Neuronal stem cell (in vitro differentiated cells): ENCODE measurements at regions not wholly inside any gene's neighbourhood (a gene's known extent, or its start where the extent isn't known, plus 50 kb on each side); places are given as distances from the start of the nearest gene placed in this dataset.

Experiments
- DNase-seq: peaks from one replicate; pipeline ENCODE4 v3.0.0-alpha.2; 2013; ENCODE audit warnings: low spot score
- H2AFZ ChIP-seq: one replicate; pipeline ENCODE4 v1.6.1; 2013; ENCODE audit warnings: mild to moderate bottlenecking, low read length, inconsistent platforms
- H2AK5ac ChIP-seq: 2 replicates; pipeline ENCODE4 v1.6.1; 2013; ENCODE audit warnings: low read depth, mild to moderate bottlenecking, inconsistent platforms, low read length, moderate library complexity, mixed read lengths
- H2BK120ac ChIP-seq: 2 replicates; pipeline ENCODE4 v1.6.1; 2013; ENCODE audit warnings: low read depth, mild to moderate bottlenecking, inconsistent platforms, low read length, moderate library complexity, mixed read lengths
- H2BK12ac ChIP-seq: one replicate; pipeline ENCODE4 v1.6.1; 2013; ENCODE audit warnings: low read length, inconsistent platforms
- H2BK15ac ChIP-seq: 2 replicates; pipeline ENCODE4 v1.6.1; 2013; ENCODE audit warnings: mild to moderate bottlenecking, low read length, inconsistent platforms, mixed read lengths
- H2BK5ac ChIP-seq: one replicate; pipeline ENCODE4 v1.6.1; 2013; ENCODE audit warnings: inconsistent platforms, mild to moderate bottlenecking, low read length, moderate library complexity
- H3K14ac ChIP-seq: one replicate; pipeline ENCODE4 v1.6.1; 2013; ENCODE audit warnings: low read length, inconsistent platforms
- H3K18ac ChIP-seq: 2 replicates; pipeline ENCODE4 v1.6.1; 2013; ENCODE audit warnings: low read length, inconsistent platforms
- H3K23ac ChIP-seq: 2 replicates; pipeline ENCODE4 v1.6.1; 2013; ENCODE audit warnings: low read depth, mild to moderate bottlenecking, mixed read lengths, low read length, inconsistent platforms; ENCODE audit not compliant: poor library complexity
- H3K27ac ChIP-seq: replicated peaks from 3 replicates; pipeline ENCODE4 v1.5.1; 2013; ENCODE audit warnings: low read length, inconsistent platforms
- H3K27me3 ChIP-seq, 3 experiments: 2 replicates each; pipeline ENCODE4 v1.6.1; 2013; ENCODE audit warnings: low read length in 3 of 3, mild to moderate bottlenecking in 2 of 3, inconsistent platforms in 1 of 3, low read depth in 1 of 3, mixed read lengths in 1 of 3, moderate library complexity in 1 of 3; ENCODE audit not compliant: control insufficient read depth in 3 of 3, insufficient read depth in 3 of 3
- H3K36me3 ChIP-seq, 2 donors: replicated peaks in 1 of 2; 2 replicates each; pipeline ENCODE4 v1.6.1; 2013; ENCODE audit warnings: low read length in 2 of 2; ENCODE audit not compliant: control insufficient read depth in 2 of 2, insufficient read depth in 2 of 2
- H3K4ac ChIP-seq: 2 replicates; pipeline ENCODE4 v1.6.1; 2013; ENCODE audit warnings: inconsistent platforms, mild to moderate bottlenecking, low read length, moderate library complexity
- H3K4me1 ChIP-seq, 2 donors: 1 replicate in 1 of 2; 2 replicates in 1 of 2; pipeline ENCODE4 v1.6.1; 2013; ENCODE audit warnings: low read length in 2 of 2, low read depth in 1 of 2; ENCODE audit not compliant: control insufficient read depth in 2 of 2, insufficient read depth in 1 of 2
- H3K4me2 ChIP-seq: one replicate; pipeline ENCODE4 v1.6.1; 2013; ENCODE audit warnings: mild to moderate bottlenecking, low read length, inconsistent platforms; ENCODE audit not compliant: insufficient read depth, poor library complexity, severe bottlenecking
- H3K4me3 ChIP-seq, 2 donors: 2 replicates each; pipeline ENCODE4 v1.5.1; 2013; ENCODE audit warnings: low read length in 2 of 2, mild to moderate bottlenecking in 2 of 2, inconsistent platforms in 1 of 2, moderate library complexity in 1 of 2
- H3K79me1 ChIP-seq: one replicate; pipeline ENCODE4 v1.6.1; 2013; ENCODE audit warnings: low read depth, mild to moderate bottlenecking, inconsistent platforms, low read length, moderate library complexity
- H3K9ac ChIP-seq: one replicate; pipeline ENCODE4 v1.6.1; 2013; ENCODE audit warnings: mild to moderate bottlenecking, low read depth, low read length, inconsistent platforms; ENCODE audit not compliant: poor library complexity
- H3K9me3 ChIP-seq, 2 donors: replicated peaks in 1 of 2; 2 replicates each; pipeline versions ENCODE3 to v1.6.1; 2013; ENCODE audit warnings: low read length in 2 of 2, mild to moderate bottlenecking in 2 of 2, inconsistent platforms in 1 of 2, low read depth in 1 of 2, mixed read lengths in 1 of 2, moderate library complexity in 1 of 2; ENCODE audit not compliant: control insufficient read depth in 2 of 2, insufficient read depth in 1 of 2
- H4K8ac ChIP-seq: one replicate; pipeline ENCODE4 v1.6.1; 2013; ENCODE audit warnings: low read depth, mild to moderate bottlenecking, inconsistent platforms, low read length, moderate library complexity
- H4K91ac ChIP-seq: one replicate; pipeline ENCODE4 v1.6.1; 2013; ENCODE audit warnings: low read length, low read depth, mild to moderate bottlenecking, inconsistent platforms; ENCODE audit not compliant: poor library complexity
- WGBS, 2 donors: extraction: QIAGEN DNeasy Blood & Tissue Kit; methylation state at CpG; one replicate each; pipeline ENCODE4 v1.1.7; 2013; ENCODE audit warnings: missing lambda C conversion rate in 2 of 2, mixed read lengths in 1 of 2; ENCODE audit not compliant: insufficient read length in 2 of 2, insufficient replicate concordance in 1 of 2; ENCODE audit errors: extremely low coverage in 2 of 2; 5-methylcytosine and 5-hydroxymethylcytosine counted together

DNA sequence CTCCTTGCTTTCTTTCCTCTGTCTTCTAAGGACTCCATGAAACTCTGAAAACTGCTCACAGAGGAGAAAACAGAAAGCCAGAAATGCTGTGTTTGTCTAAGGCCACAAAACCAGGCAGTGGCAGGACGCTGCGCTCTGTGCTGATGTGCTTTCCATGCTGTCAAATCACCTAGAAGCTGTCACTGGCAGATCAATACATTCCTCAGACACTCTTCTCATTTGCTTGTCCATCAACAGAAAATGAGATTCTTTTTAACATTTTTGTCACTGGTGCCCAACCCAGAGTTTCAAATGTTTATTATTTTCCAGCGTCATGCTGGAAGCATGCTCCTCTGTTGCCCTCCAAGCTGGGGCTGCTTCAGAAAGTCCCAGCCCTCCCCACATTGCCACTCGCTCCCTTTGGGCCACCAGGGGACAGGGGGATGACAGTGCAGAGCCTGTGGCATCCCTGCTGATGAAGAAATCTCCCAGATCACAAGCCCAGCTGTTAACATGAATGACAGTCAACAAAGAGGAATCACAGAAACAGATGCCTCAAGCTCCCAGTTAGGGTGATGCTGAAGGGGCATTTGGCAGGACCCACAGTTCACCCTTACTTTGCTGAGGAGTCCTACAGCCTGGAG lies 117.5 kb upstream of the MEIS1 start:
- H3K9me3 ChIP-seq: peaks cover 0 to 2% of the 10 kb centered on the region in 2 donors
- no peak overlapping the region for H2BK5ac ChIP-seq
- no peak overlapping the region for H3K18ac ChIP-seq
- no peak overlapping the region for H4K8ac ChIP-seq
- DNase-seq: no peak
- no peaks in the 10 kb centered on the region for H3K27me3 ChIP-seq
- no peak overlapping the region for H2BK12ac ChIP-seq
- H3K4me2 ChIP-seq: no peak overlapping the region
- H2BK15ac ChIP-seq: no peak overlapping the region
- H2AK5ac ChIP-seq: no peak overlapping the region
- H4K91ac ChIP-seq: no peak overlapping the region
- no peak overlapping the region for H2BK120ac ChIP-seq
- WGBS, 2 donors: no CpG with 5 or more reads among the region's 4 CpGs
- H2AFZ ChIP-seq: peak overlapping the region; percentile 15
- H3K79me1 ChIP-seq: no peaks in the 10 kb centered on the region
- no peak overlapping the region for H3K4ac ChIP-seq
- H3K36me3 ChIP-seq: no peaks in the 10 kb centered on the region
- H3K4me3 ChIP-seq: no peak overlapping the region
- peaks cover 0 to 5% of the 10 kb centered on the region in 2 donors for H3K4me1 ChIP-seq
- H3K14ac ChIP-seq: no peak overlapping the region
- H3K23ac ChIP-seq: no peak overlapping the region
- no peak overlapping the region for H3K9ac ChIP-seq
- H3K27ac ChIP-seq: no peak overlapping the region

DNA sequence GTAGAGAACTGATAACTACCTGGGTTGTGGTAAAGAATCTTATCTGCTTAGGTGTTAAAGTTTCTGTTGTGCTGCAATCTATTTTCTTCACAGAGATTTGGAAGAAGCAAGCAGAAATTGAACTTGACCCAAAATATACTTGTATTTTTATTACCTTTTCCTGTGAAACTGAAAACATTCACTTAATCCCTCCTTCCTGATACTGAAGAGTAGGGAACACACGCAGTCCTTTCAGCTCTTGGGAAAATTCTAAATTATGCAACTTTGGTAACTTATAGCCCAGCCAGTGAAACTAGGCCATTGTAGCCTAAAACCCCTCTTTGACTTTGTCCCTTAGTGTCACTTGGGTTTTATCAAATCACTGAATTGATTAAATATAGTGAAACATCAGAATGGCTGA lies 128.4 kb upstream of the MEIS1 start:
- Histone ChIP-seq H4K8ac (no peak overlapping the region), H2BK120ac (no peak overlapping the region), H3K23ac (no peak overlapping the region), H3K9me3 (peaks cover 0 to 2% of the 10 kb centered on the region in 2 donors), H3K9ac (no peak overlapping the region), H3K27ac (no peak overlapping the region), H2BK5ac (no peak overlapping the region), H3K4ac (no peak overlapping the region), H2AFZ (no peak overlapping the region), H3K14ac (no peak overlapping the region), H3K18ac (no peak overlapping the region), H3K27me3 (no peaks in the 10 kb centered on the region), H3K4me1 (peaks cover 0 to 7% of the 10 kb centered on the region in 2 donors), H3K4me3 (no peak overlapping the region), H4K91ac (no peak overlapping the region), H3K4me2 (no peak overlapping the region), H3K36me3 (no peaks in the 10 kb centered on the region), H2BK15ac (no peak overlapping the region), H3K79me1 (no peaks in the 10 kb centered on the region), H2BK12ac (no peak overlapping the region), H2AK5ac (no peak overlapping the region)
- DNase-seq: no peak
- no CpG with 5 or more reads among the region's 1 CpG for WGBS, 2 donors

DNA sequence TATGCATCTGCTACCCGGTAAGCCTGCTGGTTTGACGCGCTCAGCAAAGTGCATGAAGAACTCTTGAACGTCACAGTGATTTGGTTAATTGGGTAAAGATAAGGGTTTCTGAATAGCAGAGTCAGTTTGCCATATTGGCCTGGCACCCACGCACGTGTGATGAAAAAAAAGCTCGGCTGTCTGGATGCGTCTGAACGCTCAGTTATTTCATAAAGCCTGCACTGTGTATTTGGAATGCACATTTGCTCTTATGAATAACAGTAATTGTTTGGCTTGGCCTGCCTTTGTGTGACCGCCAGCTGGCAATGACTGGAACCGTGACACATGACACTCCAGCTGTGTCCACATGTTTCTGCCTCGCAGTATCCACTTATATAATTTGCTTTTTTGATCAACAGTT lies 129.2 kb upstream of the MEIS1 start:
- Histone ChIP-seq H2BK15ac (no peak overlapping the region), H4K91ac (no peak overlapping the region), H2AFZ (no peak overlapping the region), H3K18ac (no peak overlapping the region), H3K27me3 (no peaks in the 10 kb centered on the region), H3K79me1 (no peaks in the 10 kb centered on the region), H3K9me3 (no peaks in the 10 kb centered on the region), H3K4ac (no peak overlapping the region), H2BK12ac (no peak overlapping the region), H2AK5ac (no peak overlapping the region), H3K4me3 (no peak overlapping the region), H3K23ac (no peak overlapping the region), H3K4me1 (peaks cover 0 to 7% of the 10 kb centered on the region in 2 donors), H3K36me3 (no peaks in the 10 kb centered on the region), H3K9ac (no peak overlapping the region), H4K8ac (no peak overlapping the region), H2BK120ac (no peak overlapping the region), H3K14ac (no peak overlapping the region), H2BK5ac (no peak overlapping the region), H3K4me2 (no peak overlapping the region), H3K27ac (no peak overlapping the region)
- DNase-seq: no peak
- WGBS, 2 donors: no CpG with 5 or more reads among the region's 12 CpGs

- Histone ChIP-seq H3K27ac (no peak overlapping the region), H3K79me1 (no peaks in the 10 kb centered on the region), H3K9ac (no peak overlapping the region), H3K23ac (no peak overlapping the region), H3K4me1 (peaks cover 0 to 7% of the 10 kb centered on the region in 2 donors), H2BK15ac (no peak overlapping the region), H2AK5ac (no peak overlapping the region), H2AFZ (no peak overlapping the region), H2BK12ac (no peak overlapping the region), H4K91ac (no peak overlapping the region), H3K4ac (no peak overlapping the region), H3K4me3 (no peak overlapping the region), H3K14ac (no peak overlapping the region), H2BK5ac (no peak overlapping the region), H3K9me3 (no peaks in the 10 kb centered on the region), H3K27me3 (no peaks in the 10 kb centered on the region), H3K4me2 (no peak overlapping the region), H2BK120ac (no peak overlapping the region), H4K8ac (no peak overlapping the region), H3K18ac (no peak overlapping the region), H3K36me3 (no peaks in the 10 kb centered on the region)
- no peak for DNase-seq
- no CpG with 5 or more reads among the region's 4 CpGs for WGBS, 2 donors
These were observed 131.5 kb upstream of the MEIS1 start for GRCh38 chr2:66303471-66303870.
